Stimulated activated CD8-positive, alpha-beta memory T cell treated with anti-CD3 and anti-CD28 coated beads, Interleukin-12 subunit alpha, Interleukin-12 subunit beta, amount 100 ng/mL, for 24 hours (primary cell): ENCODE measurements at regions not wholly inside any gene's neighbourhood (a gene's known extent, or its start where the extent isn't known, plus 50 kb on each side); places are given as distances from the start of the nearest gene placed in this dataset.

Experiments
- DNase-seq: peaks from one replicate; pipeline ENCODE4 v3.0.0-alpha.2; 2020; ENCODE audit errors: extremely low read depth

DNA sequence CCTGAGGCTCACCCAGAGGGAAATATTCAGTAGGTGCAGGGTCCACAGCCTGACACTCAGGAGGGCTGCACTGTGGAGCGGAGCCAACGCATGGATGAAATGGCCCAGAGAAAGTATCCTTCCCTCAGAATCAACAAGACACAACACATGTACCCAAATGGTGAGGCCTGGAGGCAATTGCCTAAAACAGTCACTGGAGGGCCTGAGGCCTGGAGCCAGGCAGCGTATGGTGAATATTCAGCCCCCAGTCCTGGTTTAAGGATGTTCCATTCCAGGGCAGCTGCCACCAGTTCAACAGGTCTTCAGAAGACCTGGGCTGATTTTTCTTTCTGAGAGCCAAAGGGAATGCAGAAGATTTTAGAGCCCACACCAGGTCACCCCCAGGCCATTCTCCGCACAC lies 264.8 kb downstream of the INSC start:
- no peak for DNase-seq

DNA sequence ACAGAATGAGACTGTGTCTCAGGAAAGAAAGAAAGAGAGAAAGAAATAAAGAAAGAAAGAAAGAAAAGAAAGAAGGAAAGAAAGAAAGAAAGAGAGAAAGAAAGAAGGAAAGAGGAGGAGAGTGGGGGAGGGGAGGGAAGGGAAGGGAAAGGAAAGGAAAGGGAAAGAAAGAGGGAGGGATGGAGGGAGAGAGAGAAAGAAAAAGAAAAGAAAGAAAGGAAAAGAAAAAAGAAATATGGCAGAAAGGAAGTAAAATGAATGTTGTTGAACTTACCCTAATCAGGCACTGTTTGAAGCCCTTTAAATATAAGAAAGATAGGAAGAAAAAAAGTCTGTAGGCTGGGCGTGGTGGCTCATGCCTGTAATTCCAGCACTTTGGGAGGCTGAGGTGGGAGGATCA lies 276.1 kb downstream of the INSC start:
- no peak for DNase-seq

GRCh38 chr11:15396778-15397177 lies 282.1 kb downstream of the INSC start:
- no peak for DNase-seq

DNA sequence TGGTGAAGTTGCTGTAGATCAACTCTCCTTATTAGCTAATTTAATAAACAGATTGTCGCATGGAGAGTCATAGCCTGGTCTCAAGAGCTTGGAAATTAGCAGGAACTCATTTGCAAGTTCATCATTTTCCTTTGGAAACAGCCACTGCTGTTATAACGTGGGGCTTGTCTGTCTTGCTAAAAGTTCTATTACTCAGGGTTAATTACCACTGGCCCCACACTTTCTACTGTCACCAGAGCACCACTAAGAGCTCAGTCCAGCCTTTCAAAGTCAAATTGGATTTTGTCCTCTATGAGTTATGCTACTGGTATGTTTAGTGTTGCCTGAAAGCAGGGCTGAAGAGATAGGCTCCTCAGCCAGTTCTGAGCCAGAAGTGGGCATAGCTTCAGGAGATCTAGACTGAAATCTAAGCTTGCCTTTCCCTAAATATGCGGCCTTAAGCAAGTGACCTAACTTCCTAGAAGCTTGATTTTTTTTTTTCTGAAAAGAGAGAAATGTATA lies 292.2 kb downstream of the INSC start:
- no peak for DNase-seq

- no peak for DNase-seq
Observed at GRCh38 chr11:15412054-15412453, 297.3 kb downstream of the INSC start.

- DNase-seq, result no peak
Observed at GRCh38 chr11:15418921-15419320, 304.2 kb downstream of the INSC start.

DNA sequence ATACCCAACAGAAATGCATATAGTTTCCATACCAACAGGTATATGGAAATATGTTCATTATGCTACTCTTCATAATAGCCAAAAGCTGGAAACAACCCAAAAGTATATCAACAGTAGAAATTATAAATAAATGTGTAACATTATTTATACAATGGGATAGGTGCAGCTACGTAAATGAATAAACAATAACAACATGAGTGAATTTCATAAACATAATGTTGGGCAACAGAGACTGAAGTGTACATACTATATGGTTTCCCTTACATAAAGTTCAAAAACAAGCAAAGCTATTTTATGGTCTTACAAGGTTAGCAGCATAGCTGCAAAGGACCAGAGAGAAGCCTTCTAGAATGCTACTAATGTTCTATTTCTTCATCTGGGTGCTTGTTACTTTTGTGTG lies 305.0 kb downstream of the INSC start:
- no peak for DNase-seq

GRCh38 chr11:15430381-15430780 lies 315.7 kb downstream of the INSC start:
- no peak for DNase-seq

- DNase-seq, result no peak
Observed at GRCh38 chr11:15434529-15434928, 319.8 kb downstream of the INSC start.

- no peak for DNase-seq
Observed at GRCh38 chr11:15446315-15446714, 331.6 kb downstream of the INSC start.

GRCh38 chr11:15446929-15447328 lies 332.2 kb downstream of the INSC start:
- DNase-seq, result no peak

DNA sequence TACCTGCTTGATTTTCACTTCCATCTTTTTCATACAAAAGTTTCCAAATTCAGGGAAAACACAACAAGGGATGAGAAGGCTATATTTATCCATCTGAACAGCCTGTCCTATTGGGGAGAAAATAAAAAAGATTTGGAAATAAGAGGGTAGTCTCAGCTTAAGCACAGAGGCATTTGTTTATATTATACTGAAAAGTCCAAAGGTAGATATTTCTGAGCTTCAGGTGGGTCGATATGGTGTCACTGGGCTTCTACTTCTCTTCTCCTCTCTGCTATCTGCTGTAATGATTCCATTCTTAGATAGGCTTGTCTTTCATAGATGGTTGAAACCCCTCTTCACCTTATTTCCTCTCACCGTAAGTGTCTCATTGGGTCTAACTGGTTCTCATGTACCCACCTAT lies 337.0 kb downstream of the INSC start:
- DNase-seq, result no peak

GRCh38 chr11:15453211-15453765 lies 338.6 kb downstream of the INSC start:
- DNase-seq, result no peak

GRCh38 chr11:15468466-15468865 lies 353.7 kb downstream of the INSC start:
- DNase-seq, result no peak

GRCh38 chr11:15471048-15471894 lies 356.5 kb downstream of the INSC start:
- DNase-seq, result no peak

DNA sequence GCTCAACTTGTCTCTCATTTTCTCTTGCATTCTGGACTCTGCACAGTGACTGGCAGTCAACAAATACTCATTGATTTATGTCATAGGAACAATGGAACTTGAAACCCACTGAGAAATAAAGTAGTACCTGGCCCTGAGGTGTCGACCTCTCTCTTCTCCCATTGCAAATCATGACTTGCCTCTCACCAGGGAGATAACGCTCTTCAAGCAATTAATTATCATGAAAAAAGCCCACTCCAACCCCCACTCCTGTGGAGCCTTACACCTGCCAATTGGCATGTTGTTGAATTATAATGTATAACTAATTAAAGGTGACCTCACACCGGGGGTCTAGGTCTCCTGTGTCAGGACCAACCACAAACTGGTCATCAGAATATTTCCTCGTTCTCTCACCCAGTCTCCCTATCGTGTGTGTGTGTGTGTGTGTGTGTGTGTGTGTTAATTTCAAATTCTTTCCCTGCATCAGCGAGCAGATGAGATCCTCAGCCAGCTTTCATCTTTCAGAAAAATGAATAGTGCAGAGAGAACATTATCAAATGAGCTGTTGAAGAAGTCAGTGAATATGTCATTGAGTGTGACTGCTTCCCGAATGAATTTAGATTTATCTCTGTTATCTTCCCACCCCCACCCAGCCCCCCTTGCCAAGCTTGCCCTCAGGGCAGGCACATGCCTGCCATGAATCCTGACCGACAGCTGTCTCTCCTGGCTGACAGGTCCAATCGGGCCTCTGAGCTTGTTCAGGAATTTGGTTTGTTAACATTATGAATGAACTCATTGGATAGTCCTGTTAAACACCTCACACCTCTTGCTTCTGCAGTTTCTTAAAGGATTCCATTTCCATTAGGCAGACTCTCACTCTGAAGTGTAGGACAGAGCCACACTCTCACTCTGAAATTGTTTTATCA lies 357.4 kb downstream of the INSC start:
- no peak for DNase-seq

GRCh38 chr11:15473954-15474837 lies 359.5 kb downstream of the INSC start:
- no peak for DNase-seq

DNA sequence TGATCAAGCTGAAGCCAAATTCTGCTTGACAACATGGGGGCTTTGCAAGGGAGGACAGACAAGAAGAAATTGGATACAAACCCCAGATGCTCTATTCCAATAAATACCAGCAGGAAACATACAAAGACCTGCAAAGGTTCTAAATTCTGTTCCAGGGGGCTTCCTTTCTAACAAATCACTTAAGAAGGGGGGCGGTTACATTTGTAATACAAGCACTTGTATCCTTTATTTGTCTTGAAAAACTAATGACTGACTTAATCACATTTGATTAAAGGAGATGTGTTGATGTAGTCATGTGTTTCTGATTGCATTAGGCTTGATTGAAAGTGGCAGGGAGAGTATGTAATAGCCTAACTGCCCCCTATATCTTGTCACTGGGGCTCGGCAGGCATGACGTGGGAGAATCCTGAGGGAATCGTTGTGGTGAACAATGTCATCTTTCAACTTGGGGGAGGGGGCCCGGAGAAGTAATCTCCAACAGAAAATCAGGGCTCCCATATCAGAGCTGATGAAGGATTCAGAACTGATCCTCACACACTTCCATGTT lies 361.7 kb downstream of the INSC start:
- no peak for DNase-seq

- DNase-seq, result no peak
Observed at GRCh38 chr11:15481871-15482270, 367.1 kb downstream of the INSC start.

DNA sequence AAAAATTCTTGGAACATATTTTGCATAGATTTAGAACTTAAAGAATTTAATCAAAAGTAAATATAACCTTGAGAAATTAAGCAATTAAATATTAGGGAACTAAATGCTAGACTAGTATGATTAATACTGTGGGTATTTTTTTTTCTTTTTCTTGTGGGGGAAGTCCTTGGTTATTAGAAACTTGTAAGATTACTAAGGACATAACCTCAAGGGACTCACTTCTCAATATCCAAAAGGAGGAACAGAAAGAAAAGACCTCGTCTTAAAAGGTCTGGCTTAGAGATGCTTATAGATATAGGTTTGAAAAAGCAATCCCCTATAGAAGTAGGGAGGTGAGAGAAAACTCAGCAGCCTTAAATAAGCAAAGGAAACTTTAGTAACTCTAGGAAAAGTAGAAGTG lies 368.5 kb downstream of the INSC start:
- no peak for DNase-seq

GRCh38 chr11:15484398-15484797 lies 369.7 kb downstream of the INSC start:
- no peak for DNase-seq
